Neuronal stem cell (in vitro differentiated cells): ENCODE measurements at regions not wholly inside any gene's neighbourhood (a gene's known extent, or its start where the extent isn't known, plus 50 kb on each side); places are given as distances from the start of the nearest gene placed in this dataset.
A peak's percentile ranks its signal among the peaks of the same experiment; 100 is the strongest.

Source experiments
- DNase-seq: peaks from one replicate; pipeline ENCODE4 v3.0.0-alpha.2; 2013; ENCODE audit warnings: low spot score
- H2AFZ ChIP-seq: one replicate; pipeline ENCODE4 v1.6.1; 2013; ENCODE audit warnings: mild to moderate bottlenecking, low read length, inconsistent platforms
- H2AK5ac ChIP-seq: 2 replicates; pipeline ENCODE4 v1.6.1; 2013; ENCODE audit warnings: low read depth, mild to moderate bottlenecking, inconsistent platforms, low read length, moderate library complexity, mixed read lengths
- H2BK120ac ChIP-seq: 2 replicates; pipeline ENCODE4 v1.6.1; 2013; ENCODE audit warnings: low read depth, mild to moderate bottlenecking, inconsistent platforms, low read length, moderate library complexity, mixed read lengths
- H2BK12ac ChIP-seq: one replicate; pipeline ENCODE4 v1.6.1; 2013; ENCODE audit warnings: low read length, inconsistent platforms
- H2BK15ac ChIP-seq: 2 replicates; pipeline ENCODE4 v1.6.1; 2013; ENCODE audit warnings: mild to moderate bottlenecking, low read length, inconsistent platforms, mixed read lengths
- H2BK5ac ChIP-seq: one replicate; pipeline ENCODE4 v1.6.1; 2013; ENCODE audit warnings: inconsistent platforms, mild to moderate bottlenecking, low read length, moderate library complexity
- H3K14ac ChIP-seq: one replicate; pipeline ENCODE4 v1.6.1; 2013; ENCODE audit warnings: low read length, inconsistent platforms
- H3K18ac ChIP-seq: 2 replicates; pipeline ENCODE4 v1.6.1; 2013; ENCODE audit warnings: low read length, inconsistent platforms
- H3K23ac ChIP-seq: 2 replicates; pipeline ENCODE4 v1.6.1; 2013; ENCODE audit warnings: low read depth, mild to moderate bottlenecking, mixed read lengths, low read length, inconsistent platforms; ENCODE audit not compliant: poor library complexity
- H3K27ac ChIP-seq: replicated peaks from 3 replicates; pipeline ENCODE4 v1.5.1; 2013; ENCODE audit warnings: low read length, inconsistent platforms
- H3K27me3 ChIP-seq, 3 experiments: 2 replicates each; pipeline ENCODE4 v1.6.1; 2013; ENCODE audit warnings: low read length in 3 of 3, mild to moderate bottlenecking in 2 of 3, inconsistent platforms in 1 of 3, low read depth in 1 of 3, mixed read lengths in 1 of 3, moderate library complexity in 1 of 3; ENCODE audit not compliant: control insufficient read depth in 3 of 3, insufficient read depth in 3 of 3
- H3K36me3 ChIP-seq, 2 donors: replicated peaks in 1 of 2; 2 replicates each; pipeline ENCODE4 v1.6.1; 2013; ENCODE audit warnings: low read length in 2 of 2; ENCODE audit not compliant: control insufficient read depth in 2 of 2, insufficient read depth in 2 of 2
- H3K4ac ChIP-seq: 2 replicates; pipeline ENCODE4 v1.6.1; 2013; ENCODE audit warnings: inconsistent platforms, mild to moderate bottlenecking, low read length, moderate library complexity
- H3K4me1 ChIP-seq, 2 donors: 1 replicate in 1 of 2; 2 replicates in 1 of 2; pipeline ENCODE4 v1.6.1; 2013; ENCODE audit warnings: low read length in 2 of 2, low read depth in 1 of 2; ENCODE audit not compliant: control insufficient read depth in 2 of 2, insufficient read depth in 1 of 2
- H3K4me2 ChIP-seq: one replicate; pipeline ENCODE4 v1.6.1; 2013; ENCODE audit warnings: mild to moderate bottlenecking, low read length, inconsistent platforms; ENCODE audit not compliant: insufficient read depth, poor library complexity, severe bottlenecking
- H3K4me3 ChIP-seq, 2 donors: 2 replicates each; pipeline ENCODE4 v1.5.1; 2013; ENCODE audit warnings: low read length in 2 of 2, mild to moderate bottlenecking in 2 of 2, inconsistent platforms in 1 of 2, moderate library complexity in 1 of 2
- H3K79me1 ChIP-seq: one replicate; pipeline ENCODE4 v1.6.1; 2013; ENCODE audit warnings: low read depth, mild to moderate bottlenecking, inconsistent platforms, low read length, moderate library complexity
- H3K9ac ChIP-seq: one replicate; pipeline ENCODE4 v1.6.1; 2013; ENCODE audit warnings: mild to moderate bottlenecking, low read depth, low read length, inconsistent platforms; ENCODE audit not compliant: poor library complexity
- H3K9me3 ChIP-seq, 2 donors: replicated peaks in 1 of 2; 2 replicates each; pipeline versions ENCODE3 to v1.6.1; 2013; ENCODE audit warnings: low read length in 2 of 2, mild to moderate bottlenecking in 2 of 2, inconsistent platforms in 1 of 2, low read depth in 1 of 2, mixed read lengths in 1 of 2, moderate library complexity in 1 of 2; ENCODE audit not compliant: control insufficient read depth in 2 of 2, insufficient read depth in 1 of 2
- H4K8ac ChIP-seq: one replicate; pipeline ENCODE4 v1.6.1; 2013; ENCODE audit warnings: low read depth, mild to moderate bottlenecking, inconsistent platforms, low read length, moderate library complexity
- H4K91ac ChIP-seq: one replicate; pipeline ENCODE4 v1.6.1; 2013; ENCODE audit warnings: low read length, low read depth, mild to moderate bottlenecking, inconsistent platforms; ENCODE audit not compliant: poor library complexity
- WGBS, 2 donors: extraction: QIAGEN DNeasy Blood & Tissue Kit; methylation state at CpG; one replicate each; pipeline ENCODE4 v1.1.7; 2013; ENCODE audit warnings: missing lambda C conversion rate in 2 of 2, mixed read lengths in 1 of 2; ENCODE audit not compliant: insufficient read length in 2 of 2, insufficient replicate concordance in 1 of 2; ENCODE audit errors: extremely low coverage in 2 of 2; 5-methylcytosine and 5-hydroxymethylcytosine counted together

- WGBS, 2 donors = no CpG with 5 or more reads among the region's 9 CpGs
Measured at GRCh38 chr4:59571805-59572430, 1628.2 kb upstream of the ADGRL3 start.

GRCh38 chr4:59583845-59584568 is 1616.1 kb upstream of the ADGRL3 start:
- Histone ChIP-seq H2AFZ (peak overlapping the region; percentile 90), H2BK120ac (no peak overlapping the region), H3K14ac (no peak overlapping the region), H3K27me3 (no peaks in the 10 kb centered on the region), H3K36me3 (no peaks in the 10 kb centered on the region), H2BK5ac (no peak overlapping the region), H2BK12ac (no peak overlapping the region), H3K4ac (no peak overlapping the region), H2BK15ac (no peak overlapping the region), H3K4me3 (no peak overlapping the region), H4K8ac (no peak overlapping the region), H3K4me2 (no peak overlapping the region), H3K79me1 (no peaks in the 10 kb centered on the region), H3K4me1 (no peaks in the 10 kb centered on the region), H3K18ac (no peak overlapping the region), H3K27ac (no peak overlapping the region), H3K23ac (no peak overlapping the region), H2AK5ac (no peak overlapping the region), H3K9me3 (no peaks in the 10 kb centered on the region), H3K9ac (no peak overlapping the region), H4K91ac (no peak overlapping the region)
- no CpG with 5 or more reads among the region's 10 CpGs for whole genome bisulfite sequencing, 2 donors
- no peak for DNase-seq

More at GRCh38 chr4:59571805-59572430, 1628.2 kb upstream of the ADGRL3 start:
- Histone ChIP-seq H3K9me3 (no peaks in the 10 kb centered on the region), H2BK120ac (no peak overlapping the region), H3K4me1 (no peaks in the 10 kb centered on the region), H3K23ac (no peak overlapping the region), H3K79me1 (no peaks in the 10 kb centered on the region), H2BK12ac (no peak overlapping the region), H3K27ac (no peak overlapping the region), H3K27me3 (no peaks in the 10 kb centered on the region), H3K4ac (no peak overlapping the region), H3K36me3 (no peaks in the 10 kb centered on the region), H3K4me2 (no peak overlapping the region), H2AK5ac (no peak overlapping the region), H3K4me3 (no peak overlapping the region), H2BK15ac (no peak overlapping the region), H3K9ac (no peak overlapping the region), H2BK5ac (no peak overlapping the region), H3K18ac (no peak overlapping the region), H3K14ac (no peak overlapping the region), H2AFZ (peak overlapping the region; percentile 23), H4K8ac (no peak overlapping the region), H4K91ac (no peak overlapping the region)
- DNase-seq = no peak

GRCh38 chr4:59597536-59598329 is 1602.4 kb upstream of the ADGRL3 start:
- peak overlapping the region; percentile 5 for H3K9ac ChIP-seq
- no peak overlapping the region for H4K91ac ChIP-seq
- no peak overlapping the region for H4K8ac ChIP-seq
- H2BK5ac ChIP-seq = no peak overlapping the region
- H3K4me1 ChIP-seq = peaks cover 0 to 5% of the 10 kb centered on the region in 2 donors
- no peak overlapping the region for H3K4me2 ChIP-seq
- DNase-seq = no peak
- H3K14ac ChIP-seq = no peak overlapping the region
- no peaks in the 10 kb centered on the region for H3K79me1 ChIP-seq
- no peak overlapping the region for H3K4ac ChIP-seq
- H2BK12ac ChIP-seq = no peak overlapping the region
- no peak overlapping the region for H3K23ac ChIP-seq
- no peak overlapping the region for H2BK120ac ChIP-seq
- no peaks in the 10 kb centered on the region for H3K9me3 ChIP-seq
- no peak overlapping the region for H2BK15ac ChIP-seq
- H3K27me3 ChIP-seq = no peaks in the 10 kb centered on the region
- H3K18ac ChIP-seq = no peak overlapping the region
- H3K4me3 ChIP-seq = no peak overlapping the region
- H2AK5ac ChIP-seq = no peak overlapping the region
- no peak overlapping the region for H3K27ac ChIP-seq
- WGBS, 2 donors = no CpG with 5 or more reads among the region's 3 CpGs
- no peaks in the 10 kb centered on the region for H3K36me3 ChIP-seq
- peak overlapping the region; percentile 28 for H2AFZ ChIP-seq

- no peak overlapping the region for H2AFZ ChIP-seq
- no peaks in the 10 kb centered on the region for H3K36me3 ChIP-seq
- H2BK120ac ChIP-seq = no peak overlapping the region
- H2AK5ac ChIP-seq = no peak overlapping the region
- H3K9ac ChIP-seq = no peak overlapping the region
- H3K4me2 ChIP-seq = no peak overlapping the region
- no peak overlapping the region for H3K14ac ChIP-seq
- no peaks in the 10 kb centered on the region for H3K27me3 ChIP-seq
- no peak overlapping the region for H3K23ac ChIP-seq
- no peak overlapping the region for H2BK15ac ChIP-seq
- DNase-seq = no peak
- H3K79me1 ChIP-seq = no peaks in the 10 kb centered on the region
- no CpG with 5 or more reads among the region's 1 CpG for WGBS, 2 donors
- H4K8ac ChIP-seq = no peak overlapping the region
- no peak overlapping the region for H3K4me3 ChIP-seq
- H3K18ac ChIP-seq = no peak overlapping the region
- no peak overlapping the region for H3K27ac ChIP-seq
- no peak overlapping the region for H3K4ac ChIP-seq
- no peak overlapping the region for H4K91ac ChIP-seq
- no peak overlapping the region for H2BK12ac ChIP-seq
- no peak overlapping the region for H2BK5ac ChIP-seq
- H3K4me1 ChIP-seq = peaks cover 0 to 5% of the 10 kb centered on the region in 2 donors
- no peaks in the 10 kb centered on the region for H3K9me3 ChIP-seq
Measured at GRCh38 chr4:59598330-59598618, 1601.9 kb upstream of the ADGRL3 start.
